GM12872 (cell line): ENCODE measurements at regions not wholly inside any gene's neighbourhood (a gene's known extent, or its start where the extent isn't known, plus 50 kb on each side); places are given as distances from the start of the nearest gene placed in this dataset.

Experiments
- CTCF ChIP-seq: IDR thresholded peaks from 3 replicates; pipeline ENCODE4 v1.5.1; 2011; ENCODE audit warnings: low read depth, mild to moderate bottlenecking, low read length, moderate library complexity; ENCODE audit not compliant: insufficient read depth

GRCh38 chr1:238186887-238187574 is 296.3 kb upstream of the ZP4 start:
- TF ChIP-seq CTCF = no peak

GRCh38 chr1:238177960-238178645 is 287.4 kb upstream of the ZP4 start:
- no peak for TF ChIP-seq CTCF

- no peak for TF ChIP-seq CTCF
These were observed 286.6 kb upstream of the ZP4 start for GRCh38 chr1:238177351-238177750.

DNA sequence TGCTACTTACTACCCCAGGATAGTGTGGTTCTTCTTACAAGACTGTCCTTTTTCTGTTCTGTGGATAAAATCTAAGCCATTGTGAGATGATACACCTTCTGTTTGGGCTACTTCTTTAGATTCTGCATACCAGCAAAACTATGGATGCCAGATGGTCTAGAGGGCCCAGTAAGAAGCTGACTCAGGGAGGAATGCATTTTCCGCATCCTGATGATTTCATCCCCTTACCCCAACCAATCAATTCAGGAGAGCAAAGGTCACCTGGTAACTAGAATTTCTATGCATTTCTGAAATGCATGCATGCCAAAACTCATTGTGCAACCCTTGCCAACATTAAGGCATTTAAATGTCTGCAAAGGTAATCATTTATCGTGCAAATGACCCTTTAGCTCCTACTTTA is 285.7 kb upstream of the ZP4 start:
- no peak for TF ChIP-seq CTCF

DNA sequence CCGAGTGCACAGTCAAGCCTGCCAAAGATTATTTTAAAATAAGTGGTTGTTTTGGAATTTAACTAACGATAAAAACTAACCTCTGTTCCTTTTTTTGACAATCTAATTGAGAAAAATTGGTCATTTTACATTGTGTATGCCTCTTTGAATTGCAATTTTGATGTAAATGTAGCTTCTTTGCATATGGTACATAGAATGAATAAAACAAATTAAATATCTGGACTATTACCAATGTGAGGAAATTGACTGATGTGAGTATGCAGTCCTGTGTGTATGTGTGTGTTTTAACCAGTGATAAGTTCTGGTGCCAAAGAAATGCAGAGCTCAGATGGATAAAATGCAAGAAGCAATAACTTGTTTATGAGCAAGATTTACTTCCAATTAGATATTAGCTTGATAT is 281.3 kb upstream of the ZP4 start:
- TF ChIP-seq CTCF = no peak

DNA sequence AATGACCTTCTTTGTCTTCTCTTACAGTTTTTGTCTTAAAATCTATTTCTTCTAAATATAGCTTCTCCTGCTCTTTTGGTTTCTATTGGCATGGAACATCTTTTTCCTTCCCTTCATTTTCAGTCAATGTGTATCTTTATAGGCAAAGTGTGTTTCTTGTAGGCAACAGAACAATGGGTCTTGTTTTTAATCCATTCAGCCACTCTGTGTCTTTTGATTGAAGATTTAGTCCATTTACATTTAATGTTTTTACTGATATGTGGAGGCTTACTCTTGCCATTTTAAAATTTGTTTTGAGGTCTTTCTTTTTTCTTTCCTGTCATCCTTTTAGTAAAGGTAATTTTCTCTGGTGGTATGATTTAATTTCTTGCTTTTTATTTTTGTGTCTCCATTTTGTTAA is 271.2 kb upstream of the ZP4 start:
- TF ChIP-seq CTCF = no peak

- no peak for TF ChIP-seq CTCF
These were observed 263.2 kb upstream of the ZP4 start for GRCh38 chr1:238153939-238154338.
